ENCODE measurements at regions not wholly inside any gene's neighbourhood (a gene's known extent, or its start where the extent isn't known, plus 50 kb on each side); places are given as distances from the start of the nearest gene placed in this dataset.
"Not testable (repeated sequence)": the region's sequence is repeated elsewhere in the genome, so short reads cannot be mapped to it uniquely, and the experiment has no call there.

DNA sequence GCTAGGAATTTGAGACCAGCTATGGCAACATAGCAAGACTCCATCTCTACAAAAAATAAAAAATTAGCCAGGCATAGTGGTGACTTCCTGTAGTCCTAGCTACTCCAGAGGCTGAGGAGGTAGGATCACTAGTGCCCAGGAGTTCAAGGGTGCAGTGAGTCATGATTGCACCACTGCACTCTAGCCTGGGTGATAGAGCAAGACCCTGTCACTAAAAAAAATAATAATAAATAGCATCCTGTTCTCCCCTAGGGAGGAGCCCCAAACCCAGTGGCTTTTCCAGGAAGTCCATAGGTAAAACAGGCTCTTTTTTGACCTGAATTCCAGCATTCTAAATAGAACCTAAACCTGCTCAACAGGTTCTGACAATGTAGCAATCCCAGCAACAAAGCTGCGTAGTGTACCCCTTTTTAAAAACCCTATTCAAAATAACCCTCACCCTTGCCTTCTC is 192.0 kb downstream of the ALDH8A1 start:
- no peak for TF ChIP-seq CTCF (IDR thresholded peaks at IDR 0.05; ENCODE audit: low read depth, low read length)

GRCh38 chr6:134756374-134757025 is 193.4 kb downstream of the ALDH8A1 start:
- H3K4me3 ChIP-seq (ENCODE audit: low read depth, low read length), result no peak overlapping the region
- TF ChIP-seq CTCF (IDR thresholded peaks at IDR 0.05; ENCODE audit: low read depth, low read length), result no peak

More for the DNA sequence above, 192.0 kb downstream of the ALDH8A1 start:
- no peak overlapping the region for H3K4me3 ChIP-seq (ENCODE audit: low read depth, low read length)

- no peak overlapping the region for H3K4me3 ChIP-seq (ENCODE audit: low read depth, low read length)
- TF ChIP-seq CTCF (IDR thresholded peaks at IDR 0.05; ENCODE audit: low read depth, low read length), result no peak
Observed at GRCh38 chr6:134754013-134754690, 195.7 kb downstream of the ALDH8A1 start.

GRCh38 chr6:134753001-134753400 is 196.9 kb downstream of the ALDH8A1 start:
- no peak overlapping the region for H3K4me3 ChIP-seq (ENCODE audit: low read depth, low read length)
- TF ChIP-seq CTCF (IDR thresholded peaks at IDR 0.05; ENCODE audit: low read depth, low read length), result no peak

DNA sequence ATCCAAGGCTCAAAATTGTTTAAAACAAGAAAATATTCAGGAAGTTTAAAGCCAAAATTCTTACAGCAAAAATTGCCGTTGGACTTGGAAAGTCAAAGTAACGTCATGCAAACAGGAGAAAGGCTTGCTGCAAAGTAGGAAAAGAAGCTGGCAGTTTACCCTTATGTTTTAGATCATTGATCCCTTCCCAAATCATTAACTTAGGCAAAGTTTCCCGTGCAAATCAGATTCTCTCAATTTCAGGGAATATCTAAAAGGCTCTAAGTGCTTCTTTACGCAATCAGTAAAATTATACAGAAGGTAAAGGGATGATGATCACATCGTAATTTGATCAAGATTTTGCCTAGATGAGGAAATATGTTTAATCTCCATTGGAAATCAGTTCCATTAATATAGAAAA is 197.5 kb downstream of the ALDH8A1 start:
- no peak overlapping the region for H3K4me3 ChIP-seq (ENCODE audit: low read depth, low read length)
- TF ChIP-seq CTCF (IDR thresholded peaks at IDR 0.05; ENCODE audit: low read depth, low read length), result no peak

- no peak overlapping the region for H3K4me3 ChIP-seq (ENCODE audit: low read depth, low read length)
- TF ChIP-seq CTCF (IDR thresholded peaks at IDR 0.05; ENCODE audit: low read depth, low read length), result no peak
Observed at GRCh38 chr6:134750669-134751068, 199.2 kb downstream of the ALDH8A1 start.

DNA sequence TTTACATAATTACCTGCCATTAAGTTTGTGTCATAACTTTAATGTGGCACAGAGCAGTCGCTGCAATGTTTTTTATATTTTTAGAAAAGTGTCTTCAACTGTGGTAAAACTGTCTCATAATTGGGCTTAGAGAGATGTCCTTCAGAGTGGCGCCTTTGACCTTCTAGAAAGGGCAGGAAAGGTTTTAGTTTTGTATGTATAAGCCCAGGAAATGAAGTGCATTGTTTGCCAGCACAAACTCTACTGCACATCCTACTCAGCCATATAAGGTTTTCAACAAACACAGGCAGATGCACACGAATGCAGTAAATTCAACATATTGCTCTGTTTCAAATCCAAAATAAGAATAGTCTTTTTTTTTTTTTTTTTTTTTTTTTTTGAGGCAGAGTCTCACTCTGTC is 201.4 kb downstream of the ALDH8A1 start:
- no peak for TF ChIP-seq CTCF (IDR thresholded peaks at IDR 0.05; ENCODE audit: low read depth, low read length)
- H3K4me3 ChIP-seq (ENCODE audit: low read depth, low read length), result no peak overlapping the region

GRCh38 chr6:134747197-134747596 is 202.7 kb downstream of the ALDH8A1 start:
- not testable (repeated sequence) for H3K4me3 ChIP-seq (ENCODE audit: low read depth, low read length)
